Fibroblast of lung (primary cell): ENCODE measurements at regions not wholly inside any gene's neighbourhood (a gene's known extent, or its start where the extent isn't known, plus 50 kb on each side); places are given as distances from the start of the nearest gene placed in this dataset.

Source experiments
- CTCF ChIP-seq, 2 donors: IDR thresholded peaks in 1 of 2; conservative IDR thresholded peaks in 1 of 2; 1 replicate in 1 of 2; 2 replicates in 1 of 2; pipeline ENCODE4 v1.5.1; 2011 to 2012; ENCODE audit warnings: low read length in 2 of 2, control low read depth in 1 of 2, inconsistent platforms in 1 of 2, low read depth in 1 of 2, mild to moderate bottlenecking in 1 of 2
- EZH2 ChIP-seq: IDR thresholded peaks from 2 replicates; pipeline ENCODE4 v1.5.1; 2012; ENCODE audit warnings: low read length, control low read depth, mild to moderate bottlenecking; ENCODE audit errors: missing control alignments

GRCh38 chr14:95426116-95426475, 90.4 kb downstream of the SYNE3 start:
- TF ChIP-seq CTCF (conservative IDR thresholded peaks at IDR 0.05 in 1 of 2, IDR thresholded peaks at IDR 0.05 in 1 of 2; ENCODE audit: low read depth in 1 of 2, low read length in 2 of 2) (no peak), EZH2 (no peak)
